Fibroblast of mammary gland (primary cell): ENCODE measurements at regions not wholly inside any gene's neighbourhood (a gene's known extent, or its start where the extent isn't known, plus 50 kb on each side); places are given as distances from the start of the nearest gene placed in this dataset.

Experiments
- DNase-seq: peaks from one replicate; pipeline ENCODE4 v3.0.0-alpha.2; 2010; ENCODE audit warnings: low read depth
- H3K4me3 ChIP-seq: 2 replicates; pipeline ENCODE4 v1.5.1; 2011; ENCODE audit warnings: low read depth, mild to moderate bottlenecking, low read length, moderate library complexity; ENCODE audit not compliant: control insufficient read depth
- TF ChIP-seq, protein P1 (sequence below): conservative IDR thresholded peaks from 2 replicates; pipeline ENCODE4 v1.5.1; 2011; ENCODE audit warnings: low read depth, low read length, inconsistent platforms; ENCODE audit not compliant: control insufficient read depth, insufficient read depth

DNA sequence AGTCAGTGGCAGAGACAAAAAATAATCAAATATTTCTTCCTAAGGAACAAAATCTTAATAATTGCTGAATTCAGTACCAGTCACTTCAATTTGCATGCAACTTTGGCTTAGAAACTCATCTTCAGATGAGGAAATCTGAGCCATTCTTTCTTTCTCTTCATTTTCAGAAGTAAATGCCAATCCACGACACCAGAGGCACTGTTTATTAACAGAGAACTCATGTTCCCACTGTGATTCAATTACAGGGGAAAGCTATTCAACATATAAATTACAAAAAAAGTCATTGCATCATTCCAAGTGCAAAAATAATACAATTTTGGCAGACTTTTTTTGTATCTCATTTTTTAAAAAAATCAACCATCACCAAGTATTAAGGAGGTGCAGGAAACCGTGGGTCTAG lies 816.1 kb upstream of the TMEM132C start:
- no peak overlapping the region for H3K4me3 ChIP-seq
- TF ChIP-seq, protein P1, sequence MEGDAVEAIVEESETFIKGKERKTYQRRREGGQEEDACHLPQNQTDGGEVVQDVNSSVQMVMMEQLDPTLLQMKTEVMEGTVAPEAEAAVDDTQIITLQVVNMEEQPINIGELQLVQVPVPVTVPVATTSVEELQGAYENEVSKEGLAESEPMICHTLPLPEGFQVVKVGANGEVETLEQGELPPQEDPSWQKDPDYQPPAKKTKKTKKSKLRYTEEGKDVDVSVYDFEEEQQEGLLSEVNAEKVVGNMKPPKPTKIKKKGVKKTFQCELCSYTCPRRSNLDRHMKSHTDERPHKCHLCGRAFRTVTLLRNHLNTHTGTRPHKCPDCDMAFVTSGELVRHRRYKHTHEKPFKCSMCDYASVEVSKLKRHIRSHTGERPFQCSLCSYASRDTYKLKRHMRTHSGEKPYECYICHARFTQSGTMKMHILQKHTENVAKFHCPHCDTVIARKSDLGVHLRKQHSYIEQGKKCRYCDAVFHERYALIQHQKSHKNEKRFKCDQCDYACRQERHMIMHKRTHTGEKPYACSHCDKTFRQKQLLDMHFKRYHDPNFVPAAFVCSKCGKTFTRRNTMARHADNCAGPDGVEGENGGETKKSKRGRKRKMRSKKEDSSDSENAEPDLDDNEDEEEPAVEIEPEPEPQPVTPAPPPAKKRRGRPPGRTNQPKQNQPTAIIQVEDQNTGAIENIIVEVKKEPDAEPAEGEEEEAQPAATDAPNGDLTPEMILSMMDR, result no peak
- no peak for DNase-seq

DNA sequence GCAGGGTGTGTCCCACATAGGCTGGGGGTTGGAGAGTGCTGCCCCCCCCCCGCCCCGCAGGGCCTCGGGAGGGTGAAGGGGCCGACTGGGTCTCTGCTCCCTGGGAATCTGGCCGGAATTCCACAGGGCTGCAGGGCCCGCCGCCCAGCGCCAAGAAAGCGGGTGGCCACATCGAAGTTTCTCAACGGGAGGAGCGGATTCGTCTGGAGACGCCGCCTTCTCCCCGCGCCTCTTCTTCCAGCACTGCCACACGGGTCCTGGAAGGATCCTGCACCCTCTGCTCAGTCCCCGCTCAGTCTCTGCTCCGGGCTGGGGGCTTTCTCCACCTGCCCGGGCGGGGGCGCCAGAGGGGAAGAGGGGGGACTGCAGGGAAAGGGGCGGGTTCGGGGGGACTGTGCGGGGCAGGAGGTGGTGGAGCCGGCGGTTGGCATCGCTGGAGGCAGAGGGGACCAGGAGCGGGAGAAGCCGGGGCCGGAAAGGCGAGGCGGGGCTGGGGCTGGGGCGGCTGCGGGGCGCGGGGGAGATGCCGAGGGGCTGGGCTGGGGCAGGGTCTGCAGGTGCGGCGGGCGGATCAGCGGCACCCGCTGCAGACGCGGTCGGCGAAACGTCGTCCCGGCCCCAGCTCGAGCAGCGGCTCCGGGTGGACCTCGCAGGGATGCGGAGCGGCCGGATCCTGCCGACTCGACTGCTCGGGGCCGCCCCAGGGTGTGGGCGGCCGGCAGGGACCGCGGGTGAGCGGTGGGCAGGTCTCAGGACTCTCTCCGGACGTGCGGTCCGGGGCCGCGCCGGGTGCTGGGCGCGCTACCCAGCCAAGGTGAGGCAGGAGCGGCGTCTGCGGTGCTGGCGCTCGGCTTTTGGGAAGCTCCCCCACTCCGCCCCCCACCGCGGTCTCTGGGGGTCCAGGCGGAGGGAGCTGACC lies 811.4 kb upstream of the TMEM132C start:
- no peak for DNase-seq
- no peak overlapping the region for H3K4me3 ChIP-seq
- TF ChIP-seq, protein P1, result no peak

DNA sequence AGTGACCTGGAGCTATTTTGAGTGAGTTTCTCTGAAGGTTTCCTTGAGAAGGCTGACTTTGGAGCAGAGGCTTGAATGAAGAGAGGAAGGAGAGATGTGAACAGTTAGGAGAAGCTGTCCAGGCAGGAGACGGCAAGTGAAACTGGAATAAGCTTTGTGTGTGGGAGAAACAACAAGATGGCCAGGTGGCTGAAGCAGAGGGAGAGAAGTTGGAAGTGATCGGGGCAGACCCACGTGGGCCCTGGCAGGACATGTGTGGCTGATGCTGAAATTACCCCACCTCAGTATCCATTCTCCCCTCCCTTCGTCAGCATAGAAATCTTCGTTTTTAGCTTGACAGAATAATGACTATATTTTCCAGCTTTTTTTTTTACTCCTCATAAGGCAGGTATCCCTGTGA lies 809.2 kb upstream of the TMEM132C start:
- DNase-seq, result no peak
- H3K4me3 ChIP-seq, result no peak overlapping the region
- TF ChIP-seq, protein P1, result no peak

- DNase-seq, result no peak
Observed at GRCh38 chr12:127459166-127459565, 807.8 kb upstream of the TMEM132C start.

GRCh38 chr12:127459687-127460086 lies 807.3 kb upstream of the TMEM132C start:
- no peak overlapping the region for H3K4me3 ChIP-seq
- no peak for DNase-seq
- TF ChIP-seq, protein P1, result no peak

More at GRCh38 chr12:127459166-127459565, 807.8 kb upstream of the TMEM132C start:
- TF ChIP-seq, protein P1, result no peak
- no peak overlapping the region for H3K4me3 ChIP-seq

DNA sequence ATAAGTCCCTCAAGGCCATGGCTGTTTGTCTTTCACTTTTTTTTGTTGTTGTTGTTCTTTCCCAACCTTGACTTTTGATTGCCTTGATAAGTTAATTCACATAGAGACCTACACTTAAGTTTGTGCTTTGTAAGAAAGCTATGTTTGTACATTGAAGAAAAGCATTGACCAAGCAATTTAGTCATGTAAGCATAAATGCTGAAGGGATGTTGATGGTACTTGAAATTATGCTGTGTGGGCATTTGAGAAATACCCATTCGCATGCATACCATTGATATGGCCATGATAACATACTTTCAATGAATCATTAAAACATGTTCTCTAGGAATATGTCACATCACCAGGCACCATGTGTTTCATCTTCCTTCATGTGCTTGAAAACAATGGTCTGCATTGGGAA lies 803.7 kb upstream of the TMEM132C start:
- no peak for DNase-seq
- TF ChIP-seq, protein P1, result no peak
- no peak overlapping the region for H3K4me3 ChIP-seq
